GM19397 (cell line): ENCODE measurements at regions not wholly inside any gene's neighbourhood (a gene's known extent, or its start where the extent isn't known, plus 50 kb on each side); places are given as distances from the start of the nearest gene placed in this dataset.
"Not testable (repeated sequence)": the region's sequence is repeated elsewhere in the genome, so short reads cannot be mapped to it uniquely, and the experiment has no call there.

Experiments used
- ATAC-seq: cut with Tn5 transposase; IDR thresholded peaks from one replicate; pipeline ENCODE4 v1.9.1; 2021; ENCODE audit warnings: mild to moderate bottlenecking, moderate library complexity; ENCODE audit not compliant: unreplicated experiment

DNA sequence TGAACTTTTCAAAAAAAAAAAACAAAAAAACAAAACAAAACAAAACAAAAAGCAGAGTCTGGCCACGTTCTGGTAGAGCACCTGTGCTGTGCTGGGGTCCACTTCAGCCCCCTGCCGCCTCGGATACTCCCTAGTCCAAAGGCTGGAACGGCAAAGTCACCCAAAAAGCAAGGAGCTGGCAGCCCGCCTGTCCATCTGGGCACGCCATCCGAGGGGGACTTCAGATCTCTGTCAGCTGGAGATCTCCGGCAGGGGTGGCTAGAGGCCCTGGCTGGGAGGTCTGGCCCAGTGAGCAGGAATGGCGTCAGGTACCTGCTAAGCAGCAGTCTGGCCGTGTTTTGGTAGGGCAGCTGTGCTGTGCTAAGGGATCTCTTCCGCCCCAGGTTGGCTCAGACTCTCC lies 152.3 kb upstream of the ZNF516 start:
- no peak for ATAC-seq

DNA sequence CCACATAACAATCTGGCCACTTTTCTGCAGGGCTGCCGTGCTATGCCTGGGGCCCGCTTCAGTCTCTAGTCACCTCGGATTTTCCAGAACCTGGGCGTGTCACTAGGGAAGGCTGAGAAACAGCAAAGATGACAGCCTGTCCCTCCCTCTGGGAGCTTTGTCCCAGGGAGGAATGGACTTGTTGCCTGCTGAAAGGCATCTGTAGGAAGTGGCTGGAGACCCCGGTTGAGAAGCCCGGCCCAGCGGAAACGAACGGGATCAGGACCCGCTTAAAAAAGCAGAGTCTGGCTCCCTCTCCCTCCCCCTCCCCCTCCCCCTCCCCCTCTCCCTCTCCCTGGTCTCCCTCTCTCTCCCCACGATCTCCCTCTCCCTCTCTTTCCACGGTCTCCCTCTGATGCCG lies 149.5 kb upstream of the ZNF516 start:
- no peak for ATAC-seq

DNA sequence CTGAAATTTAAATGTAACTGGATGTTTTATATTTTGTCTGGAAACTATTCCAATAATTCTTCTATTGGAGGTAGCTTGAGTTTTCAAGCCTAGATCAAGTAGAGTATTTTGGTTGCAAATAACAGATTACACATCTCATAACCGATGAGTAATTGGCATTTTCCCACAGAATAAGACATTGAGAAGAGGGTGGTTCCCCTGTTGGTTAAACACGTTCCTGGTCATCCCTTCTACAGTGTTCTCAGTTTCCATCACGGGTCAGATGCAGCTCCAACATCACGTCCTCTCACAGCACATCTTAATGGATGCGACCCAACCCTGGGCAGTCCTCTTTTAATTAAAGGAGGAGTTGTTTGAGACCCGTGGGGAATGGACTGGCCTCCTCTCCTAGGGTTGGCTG lies 149.0 kb upstream of the ZNF516 start:
- no peak for ATAC-seq

DNA sequence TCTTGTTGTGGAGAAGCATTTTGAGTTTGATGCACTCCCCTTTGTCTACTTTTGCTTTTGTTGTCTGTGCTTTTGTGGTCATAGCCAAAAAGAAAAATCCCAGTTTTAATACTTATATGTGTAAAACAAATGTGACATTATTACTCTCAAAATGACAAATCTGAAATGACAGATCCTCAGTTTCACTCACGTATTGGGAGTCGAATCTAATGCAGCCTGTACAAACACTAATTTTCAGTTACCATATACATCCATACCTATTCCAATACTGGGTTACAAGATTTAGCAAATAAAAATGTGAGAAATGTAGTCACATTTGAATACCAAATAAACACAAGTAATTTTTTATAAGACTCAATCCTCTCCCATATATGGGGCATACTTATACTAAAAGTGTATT lies 148.2 kb upstream of the ZNF516 start:
- ATAC-seq: no peak

DNA sequence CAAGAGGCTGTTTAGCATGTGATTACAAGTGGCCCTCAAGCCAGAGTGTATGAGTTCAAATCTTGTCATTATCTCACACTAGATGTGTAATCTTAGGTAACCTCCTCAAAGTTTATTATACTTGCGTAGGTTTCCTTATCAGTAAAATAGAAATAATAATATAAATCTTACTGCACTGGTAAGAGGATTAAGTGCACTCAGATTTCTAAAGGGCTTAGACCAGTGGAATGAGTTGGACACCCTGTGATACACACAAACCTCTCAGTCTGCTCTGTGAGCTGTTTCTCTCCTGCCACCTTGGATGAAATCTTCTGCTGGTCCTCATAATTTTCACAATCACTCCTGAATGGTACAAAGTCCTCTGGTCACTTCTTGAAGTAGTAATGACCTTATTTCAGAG lies 145.4 kb upstream of the ZNF516 start:
- ATAC-seq: no peak

DNA sequence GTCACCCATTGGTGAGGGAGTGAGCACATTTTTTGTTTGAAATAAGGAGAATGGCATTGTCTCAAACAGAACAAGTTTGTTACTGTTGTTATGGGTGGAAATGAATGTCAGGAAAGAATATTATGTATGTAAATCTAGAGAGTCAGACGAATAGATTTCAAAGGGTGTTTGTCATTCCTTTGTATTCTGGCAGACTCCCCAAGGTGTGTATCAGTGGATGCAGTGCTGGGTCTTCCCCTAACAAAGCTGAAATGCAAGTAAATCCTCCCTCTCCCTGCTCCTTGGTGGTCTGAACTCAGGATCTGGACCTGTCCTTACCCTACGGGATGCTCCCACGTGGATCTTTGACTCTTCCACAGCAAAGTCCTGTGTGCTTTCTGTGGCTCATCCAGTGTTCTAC lies 139.5 kb upstream of the ZNF516 start:
- ATAC-seq: no peak

DNA sequence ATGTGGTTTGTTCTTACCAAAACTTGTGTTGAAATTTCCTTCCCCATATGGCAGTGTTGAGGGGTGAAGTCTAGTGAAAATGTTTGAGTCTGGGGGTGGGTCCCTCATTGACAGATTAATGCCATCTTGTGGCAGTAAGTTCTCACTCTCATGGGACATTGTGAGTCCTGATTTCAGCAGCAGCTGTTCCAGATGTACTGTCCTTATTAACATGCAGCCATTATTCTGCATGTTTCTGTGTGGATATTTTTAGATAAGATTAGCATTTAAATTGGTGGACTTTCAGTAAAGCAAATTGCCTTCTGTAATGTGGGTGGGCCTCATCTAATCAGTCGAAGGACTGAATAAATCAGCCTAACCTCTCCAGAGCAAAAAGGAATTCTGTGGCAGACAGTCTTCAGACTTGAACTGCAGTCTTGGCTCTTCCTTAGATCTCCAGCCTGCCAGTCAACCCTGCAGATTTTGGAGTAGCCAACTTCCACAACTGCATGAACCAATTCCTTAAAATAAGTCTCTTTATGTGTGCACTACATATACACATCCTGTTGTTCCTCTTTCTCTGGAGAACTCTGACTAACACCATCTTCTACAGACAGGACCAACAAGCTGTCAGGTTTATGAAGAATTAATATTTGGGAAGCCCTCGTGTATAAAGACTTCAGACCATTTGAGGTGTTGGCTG lies 138.7 kb upstream of the ZNF516 start:
- ATAC-seq: no peak

DNA sequence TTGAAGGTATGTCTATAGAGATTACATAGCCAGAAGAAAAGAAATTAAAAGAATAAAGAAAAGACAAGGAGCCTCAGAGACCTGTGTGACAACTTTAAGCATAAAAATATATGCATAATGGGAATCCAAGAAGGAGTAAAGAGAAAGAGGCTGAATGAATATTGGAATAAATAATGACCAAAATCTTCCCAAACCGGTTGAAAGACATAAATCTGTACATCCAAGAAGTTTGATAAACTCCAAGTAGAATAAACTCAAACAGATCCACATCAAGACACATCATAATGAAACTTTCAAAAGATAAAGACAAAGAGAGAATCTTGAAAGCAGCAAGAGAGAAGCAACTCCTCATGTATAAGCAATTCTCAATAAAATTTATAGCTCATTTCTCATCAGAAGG lies 132.4 kb upstream of the ZNF516 start:
- ATAC-seq: no peak

DNA sequence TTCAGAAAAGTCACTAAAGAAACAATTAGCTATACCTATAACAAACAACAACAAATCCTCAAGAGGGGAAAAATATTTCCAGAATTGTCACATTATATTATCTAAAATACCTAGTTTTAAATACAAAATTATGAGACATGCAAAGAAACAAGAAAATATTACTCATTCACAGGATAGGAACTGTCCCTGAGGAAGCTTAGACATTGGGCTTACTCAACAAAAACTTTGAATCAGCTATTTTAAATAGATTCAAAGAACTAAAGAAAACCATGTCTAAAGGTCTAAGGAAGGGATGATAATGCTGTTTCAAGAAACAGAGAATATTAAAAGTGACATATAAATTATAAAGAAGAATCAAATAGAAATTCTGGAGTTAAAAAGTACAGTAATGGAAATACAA lies 131.9 kb upstream of the ZNF516 start:
- ATAC-seq: no peak

DNA sequence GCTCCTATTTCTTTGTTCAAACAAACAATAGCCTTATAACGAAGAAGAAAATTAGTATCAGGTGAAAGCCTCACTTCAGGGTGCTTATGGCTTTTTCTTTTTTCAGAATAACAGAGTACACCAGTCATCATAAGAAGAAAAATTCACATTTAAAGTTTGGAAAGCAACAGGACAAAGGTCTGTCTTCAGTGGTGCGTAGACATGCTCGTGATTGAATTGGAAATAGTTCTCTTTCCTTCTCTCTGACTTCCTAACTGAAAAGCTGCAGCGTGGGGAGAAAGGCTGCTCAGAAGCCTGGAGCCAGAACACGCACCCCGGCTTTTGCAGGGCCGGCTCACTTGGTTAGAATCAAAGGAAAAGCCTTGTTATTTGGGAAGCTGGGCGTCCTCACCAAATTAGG lies 127.6 kb upstream of the ZNF516 start:
- ATAC-seq: no peak

DNA sequence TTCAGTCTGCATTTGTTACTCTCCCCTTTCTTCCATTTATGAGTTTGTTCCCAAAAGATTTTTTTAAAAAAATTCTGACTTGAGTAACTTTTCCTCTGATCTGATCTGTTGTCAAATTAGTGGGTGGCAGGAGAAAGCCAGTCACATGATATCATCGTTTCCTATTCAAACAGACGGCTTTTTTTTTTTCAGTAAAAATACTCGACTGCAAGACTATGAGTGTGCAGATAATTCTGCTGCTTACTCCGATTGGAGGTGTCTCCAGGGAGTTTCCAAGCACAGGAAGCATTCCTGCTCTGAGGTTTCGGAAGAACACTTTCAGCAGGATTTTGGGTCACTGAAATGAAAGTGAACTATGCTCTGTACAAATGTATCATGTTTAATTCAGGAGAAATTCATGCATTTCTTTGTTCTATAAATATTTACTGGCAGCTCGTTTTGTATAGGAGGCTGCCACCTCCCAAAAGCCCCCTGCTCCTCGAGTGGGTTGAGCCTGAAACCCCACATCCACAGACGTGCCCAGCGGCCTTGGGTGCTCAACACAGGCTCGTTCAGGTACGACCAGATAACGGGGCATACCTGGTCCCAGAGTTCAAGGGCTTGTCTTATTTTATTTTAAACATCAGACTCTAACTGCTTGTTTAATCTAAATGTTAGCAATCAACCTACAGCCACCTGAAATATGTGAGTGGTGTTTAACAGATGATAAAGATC lies 126.9 kb upstream of the ZNF516 start:
- no peak for ATAC-seq

DNA sequence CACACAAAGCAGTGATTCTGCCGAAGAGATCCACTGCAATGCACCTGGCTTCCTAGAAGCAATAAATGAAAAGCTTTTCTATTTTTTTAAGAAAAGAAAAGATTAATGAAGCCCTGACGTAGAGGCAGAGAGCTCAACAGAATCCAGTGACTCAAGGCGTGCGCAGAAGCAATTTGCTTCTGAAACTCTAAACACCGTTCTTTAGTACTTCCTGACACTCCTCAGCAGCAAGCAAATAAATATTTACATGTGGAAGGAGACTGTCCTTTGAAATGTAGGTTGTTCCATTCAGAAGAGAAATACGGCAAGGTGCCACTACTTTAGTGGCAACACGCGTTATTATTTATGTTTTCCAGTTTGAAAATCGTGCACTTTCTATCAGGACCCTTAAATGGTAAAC lies 126.2 kb upstream of the ZNF516 start:
- ATAC-seq: no peak

DNA sequence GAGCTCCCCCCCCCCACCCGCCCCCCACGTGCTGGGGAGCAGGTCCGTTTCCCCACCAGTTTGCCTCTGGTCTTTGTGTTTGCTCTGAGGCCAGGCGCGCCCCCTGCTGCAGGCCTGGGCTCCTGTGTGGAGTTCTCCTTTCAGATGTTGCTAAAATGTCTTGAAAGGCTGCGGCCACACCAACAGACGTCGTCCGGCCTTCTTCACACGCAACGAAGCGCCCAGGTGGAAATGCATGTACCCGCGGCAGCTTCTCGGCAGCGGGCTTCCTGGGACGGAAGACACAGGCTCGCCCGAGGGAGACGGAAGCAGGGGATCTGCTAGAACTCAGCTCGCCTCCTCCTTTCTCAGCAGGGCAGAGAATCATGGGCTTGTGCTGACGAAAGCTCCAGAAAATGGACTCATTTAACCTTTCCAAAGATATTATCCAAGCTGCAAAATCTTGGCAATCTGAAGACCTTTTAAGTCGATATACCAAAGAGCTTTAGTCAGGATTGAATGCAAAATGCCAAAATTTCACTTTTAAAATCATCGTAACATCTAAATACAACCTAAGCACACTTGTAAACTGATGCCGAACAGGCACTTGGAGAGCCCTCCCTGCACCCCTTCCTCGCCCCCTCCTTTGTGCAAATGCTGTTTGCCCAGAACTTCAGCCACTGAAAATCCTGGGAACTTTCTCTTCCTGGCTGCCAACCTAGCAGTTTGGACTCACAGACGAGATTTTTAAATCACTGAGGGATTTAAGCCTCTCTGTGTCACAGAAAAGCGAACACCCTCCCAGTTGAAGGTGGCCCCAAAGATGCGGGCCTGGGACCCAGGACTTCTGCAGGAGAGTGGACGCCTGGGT lies 125.5 kb upstream of the ZNF516 start:
- peak; percentile 91 for ATAC-seq

DNA sequence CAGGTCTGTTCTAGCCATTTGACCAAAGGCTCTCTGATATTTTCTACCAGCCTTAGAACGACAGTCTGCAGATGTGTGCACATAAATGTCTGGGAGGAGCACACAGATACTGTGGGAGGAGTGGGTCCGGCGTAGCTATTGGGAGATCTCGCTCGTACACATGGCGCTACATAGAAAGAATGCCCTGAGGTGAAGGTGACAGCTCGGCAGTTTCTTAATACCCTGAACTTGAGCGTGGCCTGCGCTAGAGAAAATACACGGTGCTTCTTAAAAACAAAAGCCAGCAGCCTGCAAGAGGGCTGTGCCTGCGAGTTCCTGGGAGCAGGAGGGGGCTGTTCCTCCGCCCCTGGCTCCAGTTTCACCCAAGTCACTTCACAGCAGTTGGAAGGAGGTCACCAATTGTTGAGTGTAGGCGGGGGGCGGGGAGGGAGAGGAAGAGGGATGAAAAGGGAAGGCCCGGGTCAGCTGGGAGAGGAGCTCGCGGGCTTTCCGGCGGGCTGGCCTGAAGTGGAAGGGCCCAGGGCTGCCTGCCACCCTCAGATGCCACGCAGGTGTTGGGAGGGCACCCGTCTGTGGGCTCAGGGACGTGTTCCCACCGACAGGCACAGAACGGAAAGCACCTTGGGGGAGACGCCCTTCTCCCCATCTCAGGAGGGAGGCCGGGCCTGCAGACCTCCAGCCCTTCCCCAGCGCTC lies 124.7 kb upstream of the ZNF516 start:
- ATAC-seq: peak; percentile 34

DNA sequence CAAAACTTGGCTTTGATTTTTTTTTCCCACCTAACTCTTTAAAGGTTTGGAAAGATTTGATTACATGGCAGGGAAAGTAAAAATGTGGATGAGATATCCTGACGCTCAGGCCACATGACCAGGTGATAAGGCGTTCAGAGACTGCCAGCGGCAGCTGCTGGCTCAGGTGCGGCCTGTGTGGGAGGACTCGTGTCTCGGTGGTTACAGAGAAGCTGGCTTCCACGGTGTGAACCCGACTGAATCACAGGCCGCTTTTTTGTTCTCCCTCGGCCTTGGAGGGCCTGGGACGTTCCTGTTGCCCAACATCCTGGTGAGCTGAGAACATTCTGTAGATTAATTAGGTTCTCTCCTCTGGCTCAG lies 124.2 kb upstream of the ZNF516 start:
- no peak for ATAC-seq

DNA sequence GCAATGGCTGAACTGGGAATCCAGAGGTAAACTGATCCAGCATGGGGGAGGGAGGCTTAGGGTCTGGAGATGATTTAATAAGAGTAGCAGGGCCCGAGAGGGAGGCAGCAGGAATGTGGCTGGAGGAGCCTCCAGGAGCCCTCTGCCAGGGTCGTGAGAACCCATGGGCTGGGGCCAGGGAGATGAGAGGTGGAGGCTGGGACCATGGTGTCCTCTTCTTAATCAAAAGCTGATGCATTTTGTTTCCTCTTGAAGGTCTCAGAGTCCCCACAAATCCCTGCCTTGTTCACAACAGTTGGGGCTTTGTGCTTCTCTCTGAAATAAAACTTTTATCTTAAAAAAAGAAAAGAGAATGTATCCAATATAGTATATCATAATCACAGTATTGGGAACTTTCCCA lies 123.7 kb upstream of the ZNF516 start:
- no peak for ATAC-seq

DNA sequence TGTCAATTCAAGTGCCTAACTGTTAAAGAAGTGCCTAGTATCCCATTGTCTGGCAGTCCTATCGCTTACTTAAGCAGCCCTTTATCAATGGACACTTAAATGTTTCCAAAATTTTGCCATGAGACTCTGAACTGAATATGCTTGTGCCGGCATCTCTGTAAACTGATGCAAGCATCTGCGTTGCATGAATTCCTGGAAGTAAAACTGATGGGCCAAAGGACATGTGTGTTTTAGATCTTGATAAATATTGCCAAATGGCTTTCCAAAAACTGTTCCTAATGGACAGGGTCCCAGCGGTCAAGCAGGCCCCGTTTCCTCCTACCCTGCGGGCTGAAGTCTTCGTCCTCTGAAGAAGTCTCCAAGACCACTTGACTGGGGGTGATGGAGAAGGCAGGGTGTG lies 121.3 kb upstream of the ZNF516 start:
- ATAC-seq: no peak

DNA sequence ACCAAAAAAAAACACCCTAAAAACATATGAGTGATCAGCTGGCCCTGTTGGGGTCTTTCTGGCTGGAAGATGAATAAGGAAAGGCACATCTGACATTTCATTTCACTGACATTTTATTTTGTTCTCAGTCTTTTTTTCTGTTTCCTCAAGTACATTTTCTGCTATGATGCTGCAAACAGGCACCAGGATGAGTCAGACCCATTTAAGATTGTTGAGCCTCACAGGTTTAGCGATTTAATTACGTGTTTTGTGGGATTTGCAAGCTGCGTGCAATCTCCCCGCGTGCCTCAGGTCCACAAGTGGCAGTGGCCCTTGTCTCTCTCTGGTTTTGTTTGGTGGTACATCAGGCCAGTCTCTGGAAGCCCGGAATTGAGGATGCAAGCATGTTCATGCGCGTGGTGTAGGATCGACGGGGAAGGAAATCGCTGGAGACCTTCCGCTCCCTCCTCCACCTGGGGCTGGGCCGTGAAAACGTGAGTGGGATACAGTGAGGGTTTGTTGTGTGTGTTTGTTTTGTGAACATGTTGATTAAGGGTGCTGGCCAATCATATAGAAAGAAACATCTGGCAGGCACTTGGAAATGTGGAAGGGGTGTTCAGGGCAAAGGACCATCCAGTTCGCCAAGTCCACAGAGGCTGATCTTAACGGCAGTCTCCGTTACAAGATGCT lies 120.2 kb upstream of the ZNF516 start:
- no peak for ATAC-seq

DNA sequence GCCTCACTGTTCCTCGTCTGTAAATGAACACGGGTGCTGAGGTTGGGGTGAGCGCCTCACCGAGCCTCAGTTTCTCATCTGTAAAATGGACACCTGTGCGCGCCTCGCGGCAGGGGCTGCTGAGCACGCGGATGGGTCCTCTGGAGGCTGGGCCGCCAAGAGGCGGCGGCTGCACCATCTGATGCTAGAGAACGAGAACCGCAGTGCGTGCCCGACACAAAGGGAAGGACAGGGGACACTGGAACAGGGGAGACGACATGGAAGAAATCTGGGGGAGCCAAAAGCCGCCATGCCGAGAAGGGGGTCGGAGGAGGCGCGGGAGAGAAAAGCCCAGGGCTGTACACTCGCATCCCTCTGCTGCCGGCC lies 118.7 kb upstream of the ZNF516 start:
- no peak for ATAC-seq

DNA sequence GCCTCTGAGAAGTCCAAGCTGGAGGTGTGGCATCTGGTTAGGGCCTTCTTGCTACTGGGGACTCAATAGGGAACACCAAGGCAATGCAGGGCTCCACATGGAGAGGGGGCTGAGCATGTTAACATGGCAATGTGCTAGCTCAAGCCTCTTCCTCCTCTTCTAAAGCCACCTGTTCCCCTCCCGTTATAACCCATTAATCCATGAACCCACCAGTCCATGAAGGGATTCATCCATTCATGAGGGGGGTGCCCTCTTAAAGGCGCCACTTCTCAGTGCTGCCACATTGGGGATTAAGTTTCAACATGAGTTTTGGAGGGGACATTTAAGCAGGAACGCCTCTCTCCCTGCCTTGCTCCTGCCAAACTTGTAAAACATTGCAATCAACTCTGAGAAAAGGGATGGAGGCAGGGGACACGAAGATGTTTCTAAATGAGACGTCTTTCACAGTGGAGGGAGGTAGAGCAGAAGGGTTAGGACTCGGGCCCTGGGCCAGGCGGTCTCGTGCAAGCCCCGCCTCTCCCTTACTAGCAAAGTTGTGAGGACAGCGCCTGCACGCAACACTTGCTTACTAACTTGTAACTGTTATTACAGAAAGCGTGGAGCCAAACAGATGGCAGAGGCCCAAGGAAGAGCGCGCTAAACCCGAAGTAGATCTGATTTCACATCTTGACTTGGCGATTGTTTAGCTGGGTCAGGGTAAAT lies 118.2 kb upstream of the ZNF516 start:
- ATAC-seq: no peak

DNA sequence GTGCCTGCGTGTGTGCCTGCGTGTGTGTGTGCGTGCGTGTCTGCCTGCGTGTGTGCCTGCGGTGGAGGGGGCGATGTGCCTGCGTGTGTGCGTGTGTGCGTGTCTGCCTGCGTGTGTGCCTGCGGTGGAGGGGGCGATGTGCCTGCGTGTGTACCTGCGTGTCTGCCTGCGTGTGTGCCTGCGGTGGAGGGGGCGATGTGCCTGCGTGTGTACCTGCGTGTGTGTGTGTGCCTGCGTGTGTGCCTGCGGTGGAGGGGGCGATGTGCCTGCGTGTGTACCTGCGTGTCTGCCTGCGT lies 116.7 kb upstream of the ZNF516 start:
- not testable (repeated sequence) for ATAC-seq
